B cell (primary cell): ENCODE measurements at regions not wholly inside any gene's neighbourhood (a gene's known extent, or its start where the extent isn't known, plus 50 kb on each side); places are given as distances from the start of the nearest gene placed in this dataset.

ENCODE experiments used
- ATAC-seq: fragments of 200-7000 bp; cut with Tn5 transposase; one replicate; pipeline ENCODE4 v1.10.0; 2021; ENCODE audit warnings: low read depth, mild to moderate bottlenecking, moderate number of reproducible peaks, moderate library complexity
- CTCF ChIA-PET: fragments of 350-600 bp; sonication (Branson Sonifier 250); formaldehyde crosslinking; loops from one replicate; lab custom pipeline; 2021; ENCODE audit warnings: antibody characterized with exemption, inconsistent platforms; lab: Charles Lee
- POLR2A ChIA-PET: fragments of 350-600 bp; sonication (Branson Sonifier 250); formaldehyde crosslinking; loops from one replicate; lab custom pipeline; 2021; ENCODE audit warnings: antibody characterized with exemption; lab: Charles Lee
- DNase-seq: peaks from one replicate; pipeline ENCODE4 v3.0.0; 2013
- H2AFZ ChIP-seq: 2 replicates; pipeline ENCODE4 v1.6.1; 2012; ENCODE audit warnings: mild to moderate bottlenecking, low read depth, low read length; ENCODE audit not compliant: insufficient read depth, poor library complexity, severe bottlenecking
- H3K27ac ChIP-seq, 2 donors: 1 replicate in 1 of 2; 2 replicates in 1 of 2; pipeline ENCODE4 v1.5.1; 2012 to 2013; ENCODE audit warnings: low read length in 2 of 2, mild to moderate bottlenecking in 2 of 2, moderate library complexity in 1 of 2
- H3K27me3 ChIP-seq, 4 experiments: fragments of 200-600 bp in 1 of 4; sonication (generic) in 1 of 4; replicated peaks in 1 of 4; 1 replicate in 2 of 4; 2 replicates in 2 of 4; pipeline versions ENCODE4 v1.6.1 to v1.7.0; 2013 to 2016; ENCODE audit warnings: low read length in 3 of 4, mild to moderate bottlenecking in 2 of 4, mixed read lengths in 1 of 4, moderate library complexity in 1 of 4; ENCODE audit not compliant: insufficient read depth in 4 of 4, control insufficient read depth in 3 of 4; ENCODE audit errors: control extremely low read depth in 1 of 4
- H3K36me3 ChIP-seq, 2 experiments: replicated peaks in 1 of 2; 1 replicate in 1 of 2; 2 replicates in 1 of 2; pipeline versions ENCODE4 v1.6.1 to v1.7.1; 2013; ENCODE audit warnings: low read length in 1 of 2; ENCODE audit not compliant: insufficient read depth in 2 of 2, control insufficient read depth in 1 of 2; ENCODE audit errors: control extremely low read depth in 1 of 2, extremely low read depth in 1 of 2
- H3K4me1 ChIP-seq, 2 donors: fragments of 200-600 bp in 1 of 2; sonication (generic) in 1 of 2; 1 replicate in 1 of 2; 2 replicates in 1 of 2; pipeline versions ENCODE4 v1.5.1 to v1.6.1; 2013 to 2017; ENCODE audit warnings: low read length in 2 of 2; ENCODE audit not compliant: control insufficient read depth in 2 of 2, insufficient read depth in 2 of 2
- H3K4me2 ChIP-seq: replicated peaks from 2 replicates; pipeline ENCODE3; 2012; ENCODE audit warnings: mild to moderate bottlenecking, low read depth, low read length; ENCODE audit not compliant: poor library complexity, severe bottlenecking
- H3K4me3 ChIP-seq, 5 experiments: fragments of 200-600 bp in 1 of 5; sonication (generic) in 1 of 5; 1 replicate in 3 of 5; 2 replicates in 2 of 5; pipeline versions ENCODE4 v1.5.1 to v1.7.0; 2011 to 2016; ENCODE audit warnings: low read length in 4 of 5, mild to moderate bottlenecking in 4 of 5, low read depth in 2 of 5, control low read depth in 1 of 5, moderate library complexity in 1 of 5; ENCODE audit not compliant: insufficient read depth in 1 of 5; ENCODE audit errors: control extremely low read depth in 1 of 5, extremely low read depth in 1 of 5
- H3K79me2 ChIP-seq: fragments of 200-600 bp; sonication (generic); one replicate; pipeline ENCODE4 v1.6.0; 2016; ENCODE audit warnings: low read length; ENCODE audit not compliant: control insufficient read depth, insufficient read depth
- H3K9ac ChIP-seq: fragments of 200-600 bp; sonication (generic); 2 replicates; pipeline ENCODE4 v1.6.1; 2017; ENCODE audit warnings: mild to moderate bottlenecking, low read length, moderate library complexity
- H3K9me3 ChIP-seq, 3 donors: one replicate each; pipeline versions ENCODE4 v1.6.1 to v1.7.1; 2013; ENCODE audit warnings: low read length in 2 of 3; ENCODE audit not compliant: control insufficient read depth in 2 of 3, insufficient read depth in 1 of 3; ENCODE audit errors: control extremely low read depth in 1 of 3
- H4K20me1 ChIP-seq: 2 replicates; pipeline ENCODE4 v1.6.0; 2012; ENCODE audit warnings: mild to moderate bottlenecking, low read length; ENCODE audit not compliant: insufficient read depth, control insufficient read depth, poor library complexity, severe bottlenecking
- H3K27ac Mint-ChIP-seq: one replicate; pipeline ENCODE4 v1.8.0; 2021; ENCODE audit warnings: mixed read lengths
- H3K27me3 Mint-ChIP-seq: one replicate; pipeline ENCODE4 v1.8.0; 2021; ENCODE audit warnings: mixed read lengths
- H3K4me1 Mint-ChIP-seq: one replicate; pipeline ENCODE4 v1.8.0; 2021; ENCODE audit warnings: mixed read lengths
- H3K4me3 Mint-ChIP-seq: one replicate; pipeline ENCODE4 v1.8.0; 2021; ENCODE audit warnings: mixed read lengths
- H3K9me3 Mint-ChIP-seq: one replicate; pipeline ENCODE4 v1.8.0; 2022; ENCODE audit warnings: mixed read lengths; ENCODE audit not compliant: insufficient read depth
- EZH2 ChIP-seq: IDR thresholded peaks from 2 replicates; pipeline ENCODE4 v1.6.1; 2012; ENCODE audit warnings: borderline replicate concordance, low read depth, mild to moderate bottlenecking, moderate library complexity, low read length; ENCODE audit not compliant: insufficient read depth, poor library complexity, severe bottlenecking
- WGBS: methylation state at CpG from one replicate; pipeline ENCODE4 v1.1.5; 2013; ENCODE audit warnings: missing lambda C conversion rate; ENCODE audit not compliant: insufficient coverage; 5-methylcytosine and 5-hydroxymethylcytosine counted together
- intact Hi-C: fragments of 100-400 bp; cut with micrococcal nuclease; formaldehyde crosslinking; loops from one replicate; pipeline ENCODE4 v1.10.0; 2022
- TF ChIP-seq, protein P1 (sequence below): fragments of 200-600 bp; IDR thresholded peaks from one replicate; pipeline ENCODE4 v1.8.0; 2022; ENCODE audit warnings: antibody characterized with exemption, mild to moderate bottlenecking

- peaks cover 30% of the 10 kb centered on the region for H3K27me3 Mint-ChIP-seq
- no peak for DNase-seq
- ChIA-PET CTCF (no interaction called here), POLR2A (no interaction called here)
- Histone ChIP-seq H4K20me1 (no peaks in the 10 kb centered on the region), H3K4me3 (no peak overlapping the region), H3K4me2 (no peak overlapping the region), H3K9me3 (peaks cover 0 to 5% (median 0%) of the 10 kb centered on the region in 3 donors), H3K27me3 (peaks cover 0 to 8% (median 0%) of the 10 kb centered on the region in 4 experiments), H2AFZ (no peak overlapping the region), H3K27ac (no peak overlapping the region), H3K36me3 (no peaks in the 10 kb centered on the region), H3K9ac (no peak overlapping the region), H3K4me1 (peaks cover 0 to 3% of the 10 kb centered on the region in 2 donors), H3K79me2 (no peaks in the 10 kb centered on the region)
- no CpG with 5 or more reads among the region's 3 CpGs for WGBS
- no peaks in the 10 kb centered on the region for H3K4me1 Mint-ChIP-seq
- no peak overlapping the region for H3K4me3 Mint-ChIP-seq
- ATAC-seq, result no peak
- no peak for TF ChIP-seq EZH2
- TF ChIP-seq, protein P1, sequence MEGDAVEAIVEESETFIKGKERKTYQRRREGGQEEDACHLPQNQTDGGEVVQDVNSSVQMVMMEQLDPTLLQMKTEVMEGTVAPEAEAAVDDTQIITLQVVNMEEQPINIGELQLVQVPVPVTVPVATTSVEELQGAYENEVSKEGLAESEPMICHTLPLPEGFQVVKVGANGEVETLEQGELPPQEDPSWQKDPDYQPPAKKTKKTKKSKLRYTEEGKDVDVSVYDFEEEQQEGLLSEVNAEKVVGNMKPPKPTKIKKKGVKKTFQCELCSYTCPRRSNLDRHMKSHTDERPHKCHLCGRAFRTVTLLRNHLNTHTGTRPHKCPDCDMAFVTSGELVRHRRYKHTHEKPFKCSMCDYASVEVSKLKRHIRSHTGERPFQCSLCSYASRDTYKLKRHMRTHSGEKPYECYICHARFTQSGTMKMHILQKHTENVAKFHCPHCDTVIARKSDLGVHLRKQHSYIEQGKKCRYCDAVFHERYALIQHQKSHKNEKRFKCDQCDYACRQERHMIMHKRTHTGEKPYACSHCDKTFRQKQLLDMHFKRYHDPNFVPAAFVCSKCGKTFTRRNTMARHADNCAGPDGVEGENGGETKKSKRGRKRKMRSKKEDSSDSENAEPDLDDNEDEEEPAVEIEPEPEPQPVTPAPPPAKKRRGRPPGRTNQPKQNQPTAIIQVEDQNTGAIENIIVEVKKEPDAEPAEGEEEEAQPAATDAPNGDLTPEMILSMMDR, result no peak
- no peak overlapping the region for H3K27ac Mint-ChIP-seq
- H3K9me3 Mint-ChIP-seq, result no peaks in the 10 kb centered on the region
- intact Hi-C loops, result no loop called here
Observed at GRCh38 chr10:6643962-6644361, 63.9 kb upstream of the PRKCQ start.

GRCh38 chr10:6642876-6643275 is 62.8 kb upstream of the PRKCQ start:
- Histone ChIP-seq H3K9ac (no peak overlapping the region), H2AFZ (no peak overlapping the region), H3K4me1 (peaks cover 0 to 1% of the 10 kb centered on the region in 2 donors), H4K20me1 (no peaks in the 10 kb centered on the region), H3K27me3 (peaks cover 0 to 4% (median 0%) of the 10 kb centered on the region in 4 experiments), H3K4me2 (no peak overlapping the region), H3K4me3 (no peak overlapping the region), H3K36me3 (no peaks in the 10 kb centered on the region), H3K27ac (no peak overlapping the region), H3K79me2 (no peaks in the 10 kb centered on the region), H3K9me3 (peaks cover 0 to 3% (median 0%) of the 10 kb centered on the region in 3 donors)
- intact Hi-C loops, result no loop called here
- TF ChIP-seq, protein P1, result no peak
- TF ChIP-seq EZH2, result no peak
- no peaks in the 10 kb centered on the region for H3K9me3 Mint-ChIP-seq
- DNase-seq (no peak), ATAC-seq (no peak)
- H3K4me3 Mint-ChIP-seq, result no peak overlapping the region
- no peak overlapping the region for H3K27ac Mint-ChIP-seq
- ChIA-PET POLR2A (no interaction called here), CTCF (no interaction called here)
- no peaks in the 10 kb centered on the region for H3K4me1 Mint-ChIP-seq
- 20% methylated on average over 1 of the region's 5 CpGs for WGBS
- peaks cover 32% of the 10 kb centered on the region for H3K27me3 Mint-ChIP-seq
